DMS114 treated with DMSO at 0.1 percent for 48 hours (cell line): ENCODE measurements at regions not wholly inside any gene's neighbourhood (a gene's known extent, or its start where the extent isn't known, plus 50 kb on each side); places are given as distances from the start of the nearest gene placed in this dataset.
"Not testable (repeated sequence)": the region's sequence is repeated elsewhere in the genome, so short reads cannot be mapped to it uniquely, and the experiment has no call there.

Source experiments
- DNase-seq: peaks from one replicate; lab custom pipeline; 2025; ENCODE audit not compliant: unreplicated experiment; lab: John Stamatoyannopoulos, UW

GRCh38 chr10:58068809-58069208, 198.9 kb downstream of the IPMK start:
- no peak for DNase-seq

- DNase-seq: no peak
Observed at GRCh38 chr10:58066979-58067378, 200.7 kb downstream of the IPMK start.

- no peak for DNase-seq
Observed at GRCh38 chr10:58066126-58066525, 201.6 kb downstream of the IPMK start.

DNA sequence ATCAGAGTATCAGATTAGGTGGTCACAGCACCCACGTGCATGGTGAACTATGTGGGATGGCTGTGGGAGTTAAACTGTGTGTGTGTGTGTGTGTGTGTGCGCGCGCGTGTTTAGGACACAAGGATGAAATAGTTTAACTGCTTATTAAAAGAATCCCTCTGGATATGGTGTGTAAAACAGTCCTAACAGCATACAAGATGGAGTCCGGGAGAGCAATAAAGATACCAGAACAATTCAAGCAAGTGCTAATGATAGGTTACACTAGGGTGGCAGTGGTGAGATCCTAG, 202.2 kb downstream of the IPMK start:
- DNase-seq: no peak

DNA sequence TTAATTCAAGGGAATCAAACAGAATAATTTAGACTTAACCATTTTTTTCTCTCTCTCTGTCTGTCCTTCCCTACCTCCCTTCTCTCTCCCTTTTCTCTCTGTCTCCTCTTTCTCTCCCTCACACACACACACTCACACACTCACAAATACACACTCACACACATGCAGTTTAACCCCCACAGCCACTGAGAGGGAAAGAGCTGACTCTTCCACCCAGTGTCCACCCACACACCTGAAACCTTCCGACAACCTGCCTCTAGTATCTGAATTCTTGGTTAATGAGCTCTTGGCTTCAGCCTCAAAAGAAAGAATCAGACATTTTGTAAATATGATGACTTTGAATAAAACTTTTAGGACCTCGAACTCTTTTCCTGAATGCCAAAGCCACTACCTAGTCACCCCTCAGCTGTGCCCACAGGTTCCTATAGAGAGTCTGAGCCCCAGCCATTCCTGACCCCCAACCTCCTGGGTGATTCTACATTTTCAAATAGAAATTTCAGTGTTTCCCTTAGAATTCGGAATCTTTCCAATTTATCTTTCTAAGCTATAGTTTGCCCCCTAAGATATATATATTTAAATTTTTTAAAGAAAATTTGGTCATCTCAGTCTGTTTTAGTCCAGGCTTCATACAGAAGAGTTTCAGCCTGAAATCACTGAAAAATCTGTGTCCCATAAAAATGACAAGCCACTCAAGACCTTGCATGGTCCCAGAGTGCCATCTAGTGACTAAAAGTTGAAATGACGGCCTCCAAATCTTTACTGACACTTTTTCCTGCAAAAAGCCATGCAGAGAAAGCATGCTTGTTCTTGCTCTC, 202.8 kb downstream of the IPMK start:
- peak; percentile 49 for DNase-seq

DNA sequence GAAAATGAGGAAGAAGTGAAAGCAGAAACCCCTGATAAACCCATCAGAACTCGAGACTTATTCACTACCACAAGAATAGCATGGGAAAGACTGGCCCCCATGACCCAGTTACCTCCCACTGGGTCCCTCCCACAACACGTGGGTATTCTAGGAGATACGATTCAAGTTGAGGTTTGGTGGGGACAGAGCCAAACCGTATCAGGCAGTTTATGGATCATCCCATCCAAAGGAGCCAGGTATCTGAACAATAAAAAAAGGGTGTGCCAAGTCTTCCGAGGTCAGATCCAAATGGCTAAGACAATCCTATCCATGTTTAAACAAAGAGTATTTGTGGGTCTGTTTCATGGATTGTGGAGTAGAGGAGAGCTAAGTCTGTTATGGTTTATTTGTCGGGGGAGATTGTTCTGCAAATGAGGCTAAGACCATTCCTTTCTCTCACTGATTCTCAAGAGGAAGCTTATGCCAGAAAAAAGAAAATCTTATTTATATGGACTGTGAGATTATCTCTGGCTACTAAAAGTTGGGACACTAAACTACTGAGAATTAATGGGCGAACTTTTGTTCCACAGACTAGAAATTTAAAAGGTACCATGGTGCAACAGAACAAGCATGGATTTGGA, 203.7 kb downstream of the IPMK start:
- no peak for DNase-seq

- not testable (repeated sequence) for DNase-seq
Observed at GRCh38 chr10:58058683-58059082, 209.0 kb downstream of the IPMK start.

- DNase-seq: no peak
Observed at GRCh38 chr10:58054881-58055280, 212.8 kb downstream of the IPMK start.

- DNase-seq: no peak
Observed at GRCh38 chr10:58052772-58053171, 214.9 kb downstream of the IPMK start.

DNA sequence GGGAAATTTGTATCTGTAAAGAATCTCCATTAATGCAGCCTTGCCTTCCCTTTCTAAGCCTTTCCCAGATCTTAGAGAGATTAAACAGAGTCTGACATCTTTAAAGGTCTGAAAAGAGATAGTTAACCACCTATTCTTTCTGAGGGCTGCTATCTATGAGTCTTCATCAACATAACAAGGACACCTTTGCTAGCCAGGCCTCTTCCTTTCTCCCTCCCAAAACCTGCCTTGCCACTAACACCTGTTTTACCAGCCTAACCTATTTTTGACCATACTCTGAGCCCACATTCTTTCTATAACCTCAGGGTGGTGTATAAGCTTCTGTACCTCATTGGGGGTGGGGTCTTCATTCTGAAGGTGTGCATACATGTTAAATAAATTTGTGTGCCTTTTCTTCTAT, 217.1 kb downstream of the IPMK start:
- DNase-seq: no peak

- no peak for DNase-seq
Observed at GRCh38 chr10:58048936-58049335, 218.8 kb downstream of the IPMK start.

GRCh38 chr10:58044072-58044471, 223.6 kb downstream of the IPMK start:
- no peak for DNase-seq

GRCh38 chr10:58041901-58042300, 225.8 kb downstream of the IPMK start:
- DNase-seq: no peak

DNA sequence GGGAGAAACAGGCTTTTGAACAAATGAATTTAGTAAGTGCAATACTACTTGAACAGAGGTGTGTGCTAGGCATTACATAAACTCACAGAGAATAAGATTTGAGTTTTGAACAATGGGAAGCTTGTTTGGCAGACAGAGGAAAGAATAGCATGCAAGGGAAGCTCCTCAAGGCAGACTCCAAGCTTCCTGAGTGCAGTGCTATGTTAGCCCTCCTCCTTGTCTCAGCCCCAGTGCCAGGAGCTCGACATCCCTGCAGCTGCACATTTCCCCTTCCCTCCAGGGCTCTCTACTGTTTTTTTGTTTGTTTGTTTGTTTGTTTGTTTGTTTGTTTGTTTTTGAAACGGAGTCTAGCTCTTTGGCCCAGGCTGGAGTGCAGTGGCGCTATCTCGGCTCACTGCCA, 237.5 kb downstream of the IPMK start:
- no peak for DNase-seq

DNA sequence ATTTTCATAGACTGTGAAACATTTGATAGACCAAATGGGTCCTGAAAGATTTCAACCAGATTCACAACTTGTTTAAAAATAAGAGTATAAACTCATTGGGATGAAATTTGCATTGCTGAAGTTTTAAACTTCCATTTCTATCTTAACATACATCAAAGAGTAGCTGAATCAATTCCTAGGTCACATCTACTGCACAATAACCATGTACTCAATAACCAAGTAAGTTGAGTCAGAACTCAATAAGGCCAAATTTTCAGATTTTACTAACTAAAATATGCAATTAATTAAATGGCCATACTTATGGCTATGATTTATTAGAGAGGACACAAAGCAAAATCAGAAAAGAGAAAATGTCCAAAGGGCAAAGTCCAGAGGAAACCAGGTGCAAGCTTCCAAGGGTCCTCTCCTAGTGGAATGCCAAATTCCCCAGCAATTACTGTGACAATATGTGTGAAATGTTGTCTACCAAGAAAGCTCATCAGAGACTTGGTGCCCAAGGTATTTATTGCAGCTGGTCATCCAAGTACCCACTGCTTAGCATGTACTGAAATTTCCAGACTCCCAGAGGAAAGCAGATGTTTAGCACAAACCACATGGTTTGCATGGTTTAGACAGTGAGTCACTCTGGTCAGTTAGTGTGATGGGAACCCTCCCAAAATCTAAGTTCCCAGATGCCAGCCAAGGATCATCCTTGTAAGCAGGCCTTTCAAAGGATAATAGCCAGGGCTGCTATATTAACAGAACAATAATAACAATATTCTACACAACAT, 238.9 kb downstream of the IPMK start:
- no peak for DNase-seq

GRCh38 chr10:58027426-58027825, 240.3 kb downstream of the IPMK start:
- no peak for DNase-seq

DNA sequence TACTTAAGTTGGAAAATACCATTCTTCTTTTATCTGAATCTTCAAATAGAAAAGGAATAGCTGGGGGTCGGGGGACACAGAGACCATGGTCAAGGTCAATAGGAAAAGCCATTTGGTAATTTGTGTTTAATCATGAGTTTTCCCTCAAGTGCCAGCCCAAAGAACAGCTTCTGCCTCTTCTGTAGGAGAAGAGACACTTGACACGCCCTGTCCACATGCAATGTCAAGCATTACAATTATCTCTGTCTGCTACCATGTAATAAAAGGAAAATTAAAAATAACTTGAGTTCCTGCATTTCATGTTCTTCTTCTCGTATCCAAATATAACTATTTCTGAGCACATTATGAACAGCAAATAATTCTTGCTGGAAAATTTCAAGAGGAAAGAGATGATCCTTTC, 241.7 kb downstream of the IPMK start:
- DNase-seq: no peak

DNA sequence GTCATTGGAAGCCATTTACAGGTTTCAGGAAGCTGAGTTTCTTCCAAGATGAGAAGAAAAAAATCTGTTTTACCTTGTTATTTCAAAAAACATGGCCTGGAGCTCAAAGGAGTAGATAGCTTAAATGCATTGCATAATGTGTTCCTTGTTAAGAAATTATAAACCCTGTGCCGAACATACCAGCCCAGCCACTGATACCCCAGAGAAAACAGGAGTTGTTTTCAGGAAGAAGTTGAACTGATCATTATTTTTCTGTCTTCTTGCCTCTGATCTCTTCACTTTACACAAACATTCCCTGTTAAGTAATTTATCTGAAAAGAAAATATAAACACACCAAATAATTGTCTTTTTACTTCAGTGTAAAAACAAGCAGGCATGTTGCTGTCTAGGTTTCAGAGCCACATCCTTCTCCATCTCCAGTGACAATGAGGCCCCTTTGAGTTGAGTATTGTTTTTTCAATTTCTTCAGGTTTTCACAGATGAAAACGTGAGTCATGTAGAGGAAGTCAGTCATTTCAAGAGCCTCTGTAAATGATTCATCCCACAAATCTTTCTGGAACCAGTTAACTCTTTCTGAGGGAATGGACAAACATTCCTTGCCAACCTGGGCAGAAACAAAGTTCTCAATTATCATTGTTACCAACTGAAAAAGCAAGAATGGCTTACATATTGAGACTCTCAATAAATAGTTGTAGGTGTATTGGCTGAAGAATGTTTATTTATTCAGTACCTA, 244.2 kb downstream of the IPMK start:
- no peak for DNase-seq

GRCh38 chr10:58019863-58020537, 247.7 kb downstream of the IPMK start:
- no peak for DNase-seq

- DNase-seq: no peak
Observed at GRCh38 chr10:58017719-58018367, 249.9 kb downstream of the IPMK start.
